Upper lobe of left lung (tissue), 6 donors: ENCODE measurements at regions not wholly inside any gene's neighbourhood (a gene's known extent, or its start where the extent isn't known, plus 50 kb on each side); places are given as distances from the start of the nearest gene placed in this dataset.
"Not testable (repeated sequence)": the region's sequence is repeated elsewhere in the genome, so short reads cannot be mapped to it uniquely, and the experiment has no call there.

Source experiments
- ATAC-seq, 2 donors: fragments of 200-7000 bp; cut with Tn5 transposase; one replicate each; pipeline ENCODE4 v1.9.1; 2022; ENCODE audit warnings: mild to moderate bottlenecking in 2 of 2, moderate library complexity in 2 of 2; ENCODE audit not compliant: low FRiP score in 2 of 2
- DNase-seq, 2 donors: peaks; one replicate each; pipeline ENCODE4 v3.0.0-alpha.2; 2019 to 2020
- H3K27ac ChIP-seq, 4 donors: fragments of 200-600 bp; sonication (generic); one replicate each; pipeline ENCODE4 v1.5.1; 2016 to 2019
- H3K27me3 ChIP-seq, 4 donors: fragments of 200-600 bp; sonication (generic); one replicate each; pipeline ENCODE4 v1.5.1; 2017 to 2019
- H3K36me3 ChIP-seq, 4 donors: fragments of 200-600 bp; sonication (generic); one replicate each; pipeline ENCODE4 v1.5.1; 2016 to 2019
- H3K4me1 ChIP-seq, 4 donors: fragments of 200-600 bp; sonication (generic); one replicate each; pipeline ENCODE4 v1.5.1; 2018 to 2019
- H3K4me3 ChIP-seq, 4 donors: fragments of 200-600 bp; sonication (generic); one replicate each; pipeline ENCODE4 v1.5.1; 2017 to 2019; ENCODE audit warnings: mild to moderate bottlenecking in 2 of 4, moderate library complexity in 1 of 4
- H3K9me3 ChIP-seq, 4 donors: fragments of 200-600 bp; sonication (generic); one replicate each; pipeline ENCODE4 v1.5.1; 2018 to 2019
- EP300 ChIP-seq, 4 donors: sonication (generic); formaldehyde crosslinking; IDR thresholded peaks; one replicate each; pipeline ENCODE4 v1.5.1; 2017; ENCODE audit warnings: antibody characterized with exemption in 4 of 4, control low read depth in 2 of 4
- POLR2A ChIP-seq, 4 donors: fragments of 450-650 bp; IDR thresholded peaks; one replicate each; pipeline ENCODE4 v1.5.1; 2016 to 2017; ENCODE audit warnings: antibody characterized with exemption in 4 of 4, mild to moderate bottlenecking in 2 of 4
- POLR2AphosphoS5 ChIP-seq, 2 donors: sonication (generic); formaldehyde crosslinking; IDR thresholded peaks; one replicate each; pipeline ENCODE4 v1.5.1; 2017; ENCODE audit warnings: antibody characterized with exemption in 2 of 2
- WGBS, 2 donors: methylation state at CpG; one replicate each; pipeline ENCODE4 v1.1.5; 2017 to 2018; 5-methylcytosine and 5-hydroxymethylcytosine counted together
- TF ChIP-seq, protein P1 (sequence below), 6 experiments: fragments of 450-650 bp in 4 of 6; fragments of 200-600 bp in 2 of 6; sonication (generic) in 2 of 6; IDR thresholded peaks; one replicate each; pipeline ENCODE4 v1.5.1; 2016 to 2019; ENCODE audit warnings: antibody characterized with exemption in 6 of 6
- donor health status: DM: no; HTN: no; CAD: no; lungs with moderate emphysema.
- donor health status: DM: no; HTN: yes; CAD: no; lungs with severe emphysema.

DNA sequence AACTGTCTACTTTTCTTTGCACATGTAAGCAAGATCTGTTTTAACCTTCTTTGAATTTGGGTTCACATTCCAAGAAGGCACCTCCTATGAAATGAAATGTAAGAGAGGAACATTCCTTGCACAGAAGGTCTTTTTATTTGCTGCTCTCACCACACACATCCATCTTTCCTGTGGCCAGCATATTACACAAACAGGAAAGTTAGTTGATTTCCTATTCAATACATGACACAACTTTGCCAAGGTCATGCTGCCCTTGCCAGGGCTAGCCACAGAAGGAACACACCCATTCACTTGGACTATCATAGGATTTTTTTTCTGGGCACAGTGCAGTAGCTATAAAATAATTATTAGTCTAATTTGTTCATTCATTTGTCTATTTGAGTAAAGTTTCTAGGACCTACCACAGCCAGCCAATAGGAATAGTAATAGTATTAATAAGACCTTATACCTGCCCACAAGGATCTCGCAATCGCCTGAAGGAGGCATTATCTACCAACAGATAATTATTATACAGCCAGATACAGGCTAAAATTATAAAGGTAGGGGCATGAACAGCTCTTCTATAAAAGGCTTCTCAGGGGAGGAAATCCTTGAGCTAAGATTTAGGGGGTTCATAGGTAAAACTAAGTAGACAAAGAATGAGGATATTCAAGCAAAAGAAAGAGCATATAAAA lies 78.1 kb upstream of the NREP start:
- ATAC-seq (no peak), DNase-seq (no peak)
- WGBS, 2 donors = 93 to 100% methylated on average over 2 of the region's 2 CpGs
- Histone ChIP-seq H3K27ac (no peak overlapping the region), H3K4me1 (peaks cover 0 to 7% (median 0%) of the 10 kb centered on the region in 4 donors), H3K27me3 (no peaks in the 10 kb centered on the region), H3K36me3 (no peaks in the 10 kb centered on the region), H3K9me3 (no peaks in the 10 kb centered on the region), H3K4me3 (no peak overlapping the region)
- TF ChIP-seq EP300 (IDR thresholded peaks at IDR 0.05) (no peak), POLR2A (IDR thresholded peaks at IDR 0.05) (no peak), POLR2AphosphoS5 (IDR thresholded peaks at IDR 0.05) (no peak)
- TF ChIP-seq, protein P1, sequence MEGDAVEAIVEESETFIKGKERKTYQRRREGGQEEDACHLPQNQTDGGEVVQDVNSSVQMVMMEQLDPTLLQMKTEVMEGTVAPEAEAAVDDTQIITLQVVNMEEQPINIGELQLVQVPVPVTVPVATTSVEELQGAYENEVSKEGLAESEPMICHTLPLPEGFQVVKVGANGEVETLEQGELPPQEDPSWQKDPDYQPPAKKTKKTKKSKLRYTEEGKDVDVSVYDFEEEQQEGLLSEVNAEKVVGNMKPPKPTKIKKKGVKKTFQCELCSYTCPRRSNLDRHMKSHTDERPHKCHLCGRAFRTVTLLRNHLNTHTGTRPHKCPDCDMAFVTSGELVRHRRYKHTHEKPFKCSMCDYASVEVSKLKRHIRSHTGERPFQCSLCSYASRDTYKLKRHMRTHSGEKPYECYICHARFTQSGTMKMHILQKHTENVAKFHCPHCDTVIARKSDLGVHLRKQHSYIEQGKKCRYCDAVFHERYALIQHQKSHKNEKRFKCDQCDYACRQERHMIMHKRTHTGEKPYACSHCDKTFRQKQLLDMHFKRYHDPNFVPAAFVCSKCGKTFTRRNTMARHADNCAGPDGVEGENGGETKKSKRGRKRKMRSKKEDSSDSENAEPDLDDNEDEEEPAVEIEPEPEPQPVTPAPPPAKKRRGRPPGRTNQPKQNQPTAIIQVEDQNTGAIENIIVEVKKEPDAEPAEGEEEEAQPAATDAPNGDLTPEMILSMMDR (IDR thresholded peaks at IDR 0.05) = no peak

DNA sequence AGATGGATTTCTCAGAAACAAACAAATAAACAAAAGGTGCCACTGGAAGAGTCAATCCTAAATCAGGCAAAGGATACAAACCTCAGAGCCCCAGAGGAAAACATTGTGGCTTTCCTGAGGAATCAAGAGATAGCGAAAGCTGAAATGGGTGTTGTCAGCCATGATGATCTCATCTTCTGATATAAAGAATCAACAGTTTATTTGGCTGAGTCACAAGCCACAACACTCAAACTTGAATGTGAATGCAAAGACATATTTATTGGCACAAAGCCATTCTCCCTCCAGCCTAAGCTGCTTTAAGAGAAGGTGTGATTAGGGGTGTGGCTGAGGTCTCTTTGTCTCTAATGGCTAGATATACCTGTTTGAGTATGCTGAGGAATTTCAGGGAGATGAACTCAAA lies 73.3 kb upstream of the NREP start:
- Histone ChIP-seq H3K27ac (no peak overlapping the region), H3K9me3 (no peaks in the 10 kb centered on the region), H3K4me3 (no peak overlapping the region), H3K27me3 (no peaks in the 10 kb centered on the region), H3K36me3 (no peaks in the 10 kb centered on the region), H3K4me1 (peaks cover 0 to 7% (median 0%) of the 10 kb centered on the region in 4 donors)
- TF ChIP-seq POLR2AphosphoS5 (IDR thresholded peaks at IDR 0.05) (no peak), EP300 (IDR thresholded peaks at IDR 0.05) (no peak), POLR2A (IDR thresholded peaks at IDR 0.05) (no peak)
- TF ChIP-seq, protein P1 (IDR thresholded peaks at IDR 0.05) = no peak
- WGBS, 2 donors = 82% methylated on average over 1 of the region's 1 CpG
- ATAC-seq (no peak), DNase-seq (no peak)

- Histone ChIP-seq H3K4me3 (no peak overlapping the region), H3K9me3 (no peaks in the 10 kb centered on the region), H3K36me3 (no peaks in the 10 kb centered on the region), H3K27ac (no peak overlapping the region), H3K27me3 (no peaks in the 10 kb centered on the region), H3K4me1 (peaks cover 0 to 1% (median 0%) of the 10 kb centered on the region in 4 donors)
- 88 to 91% methylated on average over 1 of the region's 1 CpG for WGBS, 2 donors
- TF ChIP-seq, protein P1 (IDR thresholded peaks at IDR 0.05) = no peak
- TF ChIP-seq POLR2A (IDR thresholded peaks at IDR 0.05) (no peak), EP300 (IDR thresholded peaks at IDR 0.05) (no peak), POLR2AphosphoS5 (IDR thresholded peaks at IDR 0.05) (no peak)
- ATAC-seq = no peak
- no peak for DNase-seq
Measured at GRCh38 chr5:111829701-111830100, 72.7 kb upstream of the NREP start.

GRCh38 chr5:111826064-111826463 lies 69.1 kb upstream of the NREP start:
- ATAC-seq (no peak), DNase-seq (no peak)
- no peak overlapping the region for H3K4me3 ChIP-seq
- WGBS, 2 donors = 87 to 92% methylated on average over 6 of the region's 6 CpGs
- no peaks in the 10 kb centered on the region for H3K36me3 ChIP-seq
- H3K9me3 ChIP-seq = no peaks in the 10 kb centered on the region
- no peak overlapping the region for H3K27ac ChIP-seq
- H3K27me3 ChIP-seq = no peaks in the 10 kb centered on the region
- no peaks in the 10 kb centered on the region for H3K4me1 ChIP-seq
- TF ChIP-seq EP300 (IDR thresholded peaks at IDR 0.05) (no peak), POLR2AphosphoS5 (IDR thresholded peaks at IDR 0.05) (no peak), POLR2A (IDR thresholded peaks at IDR 0.05) (no peak)
- TF ChIP-seq, protein P1 (IDR thresholded peaks at IDR 0.05) = no peak

DNA sequence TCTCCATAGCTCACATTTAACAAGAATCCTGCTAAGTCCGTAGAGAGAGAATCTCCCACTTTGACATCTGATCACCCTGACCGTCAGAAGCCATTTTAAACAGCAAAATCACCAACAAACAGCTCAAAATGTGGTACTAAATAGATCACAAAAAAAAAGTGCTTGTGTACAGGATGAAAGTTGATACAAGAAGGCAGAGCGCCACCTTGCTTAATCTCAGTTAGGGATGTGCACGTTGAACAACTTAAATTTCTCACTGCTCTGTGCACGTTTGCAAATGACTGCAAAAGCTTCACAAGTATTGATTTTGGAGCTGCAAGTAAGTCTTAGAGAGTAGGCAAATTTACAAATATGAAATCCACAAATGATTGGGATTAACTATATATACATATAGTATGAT lies 63.1 kb upstream of the NREP start:
- Histone ChIP-seq H3K27me3 (no peaks in the 10 kb centered on the region), H3K27ac (no peak overlapping the region), H3K4me1 (no peaks in the 10 kb centered on the region), H3K36me3 (no peaks in the 10 kb centered on the region), H3K9me3 (peaks cover 0 to 5% (median 2%) of the 10 kb centered on the region in 4 donors), H3K4me3 (no peak overlapping the region)
- 83 to 85% methylated on average over 5 of the region's 5 CpGs for WGBS, 2 donors
- TF ChIP-seq POLR2A (IDR thresholded peaks at IDR 0.05) = no peak
- TF ChIP-seq POLR2AphosphoS5 (IDR thresholded peaks at IDR 0.05) = no peak
- TF ChIP-seq EP300 (IDR thresholded peaks at IDR 0.05) = no peak
- TF ChIP-seq, protein P1 (IDR thresholded peaks at IDR 0.05) = no peak
- no peak for DNase-seq
- no peak for ATAC-seq

DNA sequence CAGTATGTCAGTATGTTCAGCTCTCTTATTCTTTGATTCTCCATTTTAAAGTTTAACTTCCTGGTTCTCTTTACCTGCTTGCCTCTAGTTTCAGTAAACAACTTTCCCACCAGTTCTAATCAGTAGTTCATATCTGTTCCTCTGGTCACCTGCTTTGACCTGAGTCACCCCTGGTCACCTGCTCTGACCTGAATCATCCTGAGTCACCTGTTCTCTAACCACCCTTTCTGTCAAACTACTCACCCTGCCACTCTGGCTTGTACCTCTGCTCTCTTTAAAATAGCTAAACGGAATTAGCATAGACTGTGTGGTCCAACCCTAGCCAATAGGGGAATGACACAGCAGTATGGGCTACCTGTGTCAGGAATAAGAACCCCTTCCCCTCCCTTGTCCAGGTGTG lies 62.0 kb upstream of the NREP start:
- not testable (repeated sequence) for H3K36me3 ChIP-seq, H3K27me3 ChIP-seq, ATAC-seq, DNase-seq, H3K4me3 ChIP-seq, H3K27ac ChIP-seq, H3K4me1 ChIP-seq, H3K9me3 ChIP-seq
- 81 to 89% methylated on average over 1 of the region's 1 CpG for WGBS, 2 donors
